ENCODE measurements at regions not wholly inside any gene's neighbourhood (a gene's known extent, or its start where the extent isn't known, plus 50 kb on each side); places are given as distances from the start of the nearest gene placed in this dataset.
A peak's percentile ranks its signal among the peaks of the same experiment; 100 is the strongest.

GRCh38 chr9:90948156-90948555 is 146.5 kb downstream of the SYK start:
- no peak for DNase-seq (ENCODE audit: low spot score)

GRCh38 chr9:90950600-90950999 is 149.0 kb downstream of the SYK start:
- no peak for DNase-seq (ENCODE audit: low spot score)

GRCh38 chr9:90953200-90953599 is 151.6 kb downstream of the SYK start:
- DNase-seq (ENCODE audit: low spot score), result no peak

GRCh38 chr9:90953805-90954204 is 152.2 kb downstream of the SYK start:
- peak; percentile 4 for DNase-seq (ENCODE audit: low spot score)

GRCh38 chr9:90956026-90956810 is 154.6 kb downstream of the SYK start:
- no peak for DNase-seq (ENCODE audit: low spot score)

- no peak for DNase-seq (ENCODE audit: low spot score)
Observed at GRCh38 chr9:90958328-90958727, 156.7 kb downstream of the SYK start.

GRCh38 chr9:90960941-90961340 is 159.3 kb downstream of the SYK start:
- no peak for DNase-seq (ENCODE audit: low spot score)

- no peak for DNase-seq (ENCODE audit: low spot score)
Observed at GRCh38 chr9:90961375-90961774, 159.8 kb downstream of the SYK start.

GRCh38 chr9:90964101-90965020 is 162.7 kb downstream of the SYK start:
- DNase-seq (ENCODE audit: low spot score), result peak; percentile 45

- no peak for DNase-seq (ENCODE audit: low spot score)
Observed at GRCh38 chr9:90965226-90966030, 163.8 kb downstream of the SYK start.

- no peak for DNase-seq (ENCODE audit: low spot score)
Observed at GRCh38 chr9:90966031-90966290, 164.3 kb downstream of the SYK start.

- no peak for DNase-seq (ENCODE audit: low spot score)
Observed at GRCh38 chr9:90966480-90967144, 165.0 kb downstream of the SYK start.

- DNase-seq (ENCODE audit: low spot score), result no peak
Observed at GRCh38 chr9:90967145-90967538, 165.5 kb downstream of the SYK start.

GRCh38 chr9:90969021-90969675 is 167.5 kb downstream of the SYK start:
- DNase-seq (ENCODE audit: low spot score), result no peak

- DNase-seq (ENCODE audit: low spot score), result no peak
Observed at GRCh38 chr9:90970608-90971007, 169.0 kb downstream of the SYK start.

GRCh38 chr9:90972057-90972456 is 170.4 kb downstream of the SYK start:
- DNase-seq (ENCODE audit: low spot score), result no peak

GRCh38 chr9:90974016-90974415 is 172.4 kb downstream of the SYK start:
- DNase-seq (ENCODE audit: low spot score), result no peak

GRCh38 chr9:90974643-90975245 is 173.1 kb downstream of the SYK start:
- DNase-seq (ENCODE audit: low spot score), result no peak

- no peak for DNase-seq (ENCODE audit: low spot score)
Observed at GRCh38 chr9:90975781-90976538, 174.3 kb downstream of the SYK start.

GRCh38 chr9:90979138-90979551 is 177.5 kb downstream of the SYK start:
- no peak for DNase-seq (ENCODE audit: low spot score)
